DMS114 treated with DMSO at 0.1 percent for 48 hours (cell line): ENCODE measurements at regions not wholly inside any gene's neighbourhood (a gene's known extent, or its start where the extent isn't known, plus 50 kb on each side); places are given as distances from the start of the nearest gene placed in this dataset.

Experiments used
- DNase-seq: peaks from one replicate; lab custom pipeline; 2025; ENCODE audit not compliant: unreplicated experiment; lab: John Stamatoyannopoulos, UW

- no peak for DNase-seq
Measured at GRCh38 chr15:31151301-31152233, 50.0 kb upstream of the TRPM1 start.

- no peak for DNase-seq
Measured at GRCh38 chr15:31153531-31153930, 52.0 kb upstream of the TRPM1 start.

GRCh38 chr15:31155151-31155550, 53.6 kb upstream of the TRPM1 start:
- no peak for DNase-seq

- DNase-seq = no peak
Measured at GRCh38 chr15:31156226-31156625, 54.7 kb upstream of the TRPM1 start.

- no peak for DNase-seq
Measured at GRCh38 chr15:31156808-31157207, 55.3 kb upstream of the TRPM1 start.

- DNase-seq = no peak
Measured at GRCh38 chr15:31157644-31158069, 56.1 kb upstream of the TRPM1 start.

- DNase-seq = no peak
Measured at GRCh38 chr15:31158858-31159569, 57.5 kb upstream of the TRPM1 start.

- DNase-seq = no peak
Measured at GRCh38 chr15:31159837-31160236, 58.3 kb upstream of the TRPM1 start.

GRCh38 chr15:31160297-31160696, 58.8 kb upstream of the TRPM1 start:
- no peak for DNase-seq

- no peak for DNase-seq
Measured at GRCh38 chr15:31160740-31161495, 59.4 kb upstream of the TRPM1 start.

- DNase-seq = no peak
Measured at GRCh38 chr15:31161951-31162350, 60.4 kb upstream of the TRPM1 start.

- DNase-seq = no peak
Measured at GRCh38 chr15:31162721-31163510, 61.4 kb upstream of the TRPM1 start.

GRCh38 chr15:31163769-31164572, 62.4 kb upstream of the TRPM1 start:
- DNase-seq = no peak

GRCh38 chr15:31164573-31164912, 63.0 kb upstream of the TRPM1 start:
- DNase-seq = no peak

- no peak for DNase-seq
Measured at GRCh38 chr15:31169558-31169957, 68.0 kb upstream of the TRPM1 start.

- no peak for DNase-seq
Measured at GRCh38 chr15:31171731-31172130, 70.2 kb upstream of the TRPM1 start.

- DNase-seq = no peak
Measured at GRCh38 chr15:31172606-31173005, 71.1 kb upstream of the TRPM1 start.

- DNase-seq = no peak
Measured at GRCh38 chr15:31173790-31174450, 72.4 kb upstream of the TRPM1 start.

- DNase-seq = no peak
Measured at GRCh38 chr15:31175484-31175883, 74.0 kb upstream of the TRPM1 start.
